ENCODE measurements at regions not wholly inside any gene's neighbourhood (a gene's known extent, or its start where the extent isn't known, plus 50 kb on each side); places are given as distances from the start of the nearest gene placed in this dataset.

DNA sequence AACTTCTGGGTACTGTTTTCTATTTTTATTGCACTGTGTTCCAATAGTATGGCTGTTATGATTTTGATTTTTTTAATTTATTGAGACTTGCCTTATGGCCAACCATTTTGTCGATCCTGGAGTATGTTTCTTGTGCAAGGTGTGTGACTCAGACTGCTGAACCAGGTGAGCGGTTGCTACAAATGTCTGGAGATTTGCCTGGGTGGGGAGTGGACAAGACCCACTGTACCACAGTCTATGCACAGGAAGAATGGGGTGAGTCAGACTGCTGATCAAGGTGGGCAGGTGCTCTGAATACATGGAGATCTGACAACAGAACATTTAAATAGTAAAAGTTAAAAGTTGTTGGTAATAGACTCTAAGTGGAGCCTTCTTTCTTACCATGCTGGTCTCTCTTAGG lies 609.2 kb downstream of the CSNK1G3 start:
- TF ChIP-seq CTCF (conservative IDR thresholded peaks at IDR 0.05; ENCODE audit: low read depth, low read length): no peak
- Histone ChIP-seq H2AFZ (ENCODE audit: low read depth) (no peak overlapping the region), H3K4me3 (IDR thresholded peaks at IDR 0.05; ENCODE audit: insufficient read depth, low read depth, low read length) (no peak overlapping the region)

DNA sequence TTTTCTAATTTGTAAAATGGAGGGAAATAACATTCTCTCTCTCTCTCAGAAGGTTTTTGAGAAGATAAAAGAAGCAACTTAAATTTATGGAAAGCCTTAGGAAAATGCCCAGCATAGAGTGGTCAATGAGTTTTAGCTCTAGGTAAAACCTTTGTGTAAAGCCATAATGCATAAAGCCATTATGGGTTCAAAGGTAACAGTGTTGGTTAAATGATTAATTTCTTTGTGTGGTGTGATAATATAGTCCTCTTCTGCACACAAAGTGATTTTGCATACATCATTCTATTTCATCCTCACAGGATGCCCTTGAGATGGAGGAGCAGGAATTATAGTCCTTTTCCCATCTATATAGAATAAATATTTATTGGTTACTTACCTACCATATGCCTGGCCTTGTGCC lies 602.9 kb downstream of the CSNK1G3 start:
- Histone ChIP-seq H2AFZ (ENCODE audit: low read depth) (no peak overlapping the region), H3K4me1 (ENCODE audit: low read depth, poor library complexity, severe bottlenecking) (no peaks in the 10 kb centered on the region), H3K4me3 (IDR thresholded peaks at IDR 0.05; ENCODE audit: insufficient read depth, low read depth, low read length) (no peak overlapping the region), H4K20me1 (ENCODE audit: insufficient read depth) (no peaks in the 10 kb centered on the region), H3K79me2 (ENCODE audit: insufficient read depth, low read depth) (no peaks in the 10 kb centered on the region), H3K27ac (no peak overlapping the region), H3K36me3 (ENCODE audit: insufficient read depth) (no peaks in the 10 kb centered on the region), H3K27me3 (ENCODE audit: insufficient read depth, low read depth) (no peaks in the 10 kb centered on the region), H3K4me2 (no peak overlapping the region), H3K9ac (no peak overlapping the region)
- TF ChIP-seq CTCF (conservative IDR thresholded peaks at IDR 0.05; ENCODE audit: low read depth, low read length): no peak

More for the DNA sequence above, 609.2 kb downstream of the CSNK1G3 start:
- Histone ChIP-seq H3K79me2 (ENCODE audit: insufficient read depth, low read depth) (no peaks in the 10 kb centered on the region), H3K4me1 (ENCODE audit: low read depth, poor library complexity, severe bottlenecking) (no peaks in the 10 kb centered on the region), H3K9ac (no peak overlapping the region), H3K36me3 (ENCODE audit: insufficient read depth) (no peaks in the 10 kb centered on the region), H3K4me2 (no peak overlapping the region), H3K27ac (no peak overlapping the region), H4K20me1 (ENCODE audit: insufficient read depth) (no peaks in the 10 kb centered on the region), H3K27me3 (ENCODE audit: insufficient read depth, low read depth) (no peaks in the 10 kb centered on the region)

DNA sequence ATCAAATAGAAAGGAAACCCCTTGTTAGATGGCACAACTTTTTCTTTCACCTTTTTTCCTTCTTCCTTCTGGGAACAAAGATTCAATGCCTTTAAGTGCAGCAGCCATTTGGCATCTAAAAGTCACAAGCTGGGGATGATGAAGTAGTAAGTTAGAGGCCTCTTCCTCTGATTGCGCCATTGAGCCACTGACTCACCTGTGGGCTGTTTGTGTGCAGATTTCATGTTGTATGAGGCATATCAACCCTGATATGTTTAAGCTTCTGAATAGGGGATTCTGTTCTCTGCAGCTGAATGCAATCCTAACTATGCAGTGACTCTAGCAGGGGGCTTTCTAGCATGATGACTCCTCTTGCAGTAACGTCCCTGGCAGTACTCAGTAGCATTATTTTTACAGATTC lies 599.9 kb downstream of the CSNK1G3 start:
- Histone ChIP-seq H3K4me3 (IDR thresholded peaks at IDR 0.05; ENCODE audit: insufficient read depth, low read depth, low read length) (no peak overlapping the region), H3K36me3 (ENCODE audit: insufficient read depth) (no peaks in the 10 kb centered on the region), H3K9ac (no peak overlapping the region), H3K4me1 (ENCODE audit: low read depth, poor library complexity, severe bottlenecking) (no peaks in the 10 kb centered on the region), H3K79me2 (ENCODE audit: insufficient read depth, low read depth) (no peaks in the 10 kb centered on the region), H3K27ac (no peak overlapping the region), H2AFZ (ENCODE audit: low read depth) (no peak overlapping the region), H3K27me3 (ENCODE audit: insufficient read depth, low read depth) (no peaks in the 10 kb centered on the region), H4K20me1 (ENCODE audit: insufficient read depth) (no peaks in the 10 kb centered on the region), H3K4me2 (no peak overlapping the region)
- TF ChIP-seq CTCF (conservative IDR thresholded peaks at IDR 0.05; ENCODE audit: low read depth, low read length): no peak

GRCh38 chr5:124110942-124111341 lies 599.0 kb downstream of the CSNK1G3 start:
- Histone ChIP-seq H3K27ac (no peak overlapping the region), H3K36me3 (ENCODE audit: insufficient read depth) (no peaks in the 10 kb centered on the region), H3K4me2 (no peak overlapping the region), H3K79me2 (ENCODE audit: insufficient read depth, low read depth) (no peaks in the 10 kb centered on the region), H2AFZ (ENCODE audit: low read depth) (no peak overlapping the region), H3K4me3 (IDR thresholded peaks at IDR 0.05; ENCODE audit: insufficient read depth, low read depth, low read length) (no peak overlapping the region), H3K4me1 (ENCODE audit: low read depth, poor library complexity, severe bottlenecking) (no peaks in the 10 kb centered on the region), H3K27me3 (ENCODE audit: insufficient read depth, low read depth) (no peaks in the 10 kb centered on the region), H4K20me1 (ENCODE audit: insufficient read depth) (no peaks in the 10 kb centered on the region), H3K9ac (no peak overlapping the region)
- TF ChIP-seq CTCF (conservative IDR thresholded peaks at IDR 0.05; ENCODE audit: low read depth, low read length): no peak

- Histone ChIP-seq H2AFZ (ENCODE audit: low read depth) (no peak overlapping the region), H3K27me3 (ENCODE audit: insufficient read depth, low read depth) (no peaks in the 10 kb centered on the region), H3K4me1 (ENCODE audit: low read depth, poor library complexity, severe bottlenecking) (no peaks in the 10 kb centered on the region), H3K4me2 (no peak overlapping the region), H3K36me3 (ENCODE audit: insufficient read depth) (no peaks in the 10 kb centered on the region), H3K79me2 (ENCODE audit: insufficient read depth, low read depth) (no peaks in the 10 kb centered on the region), H3K27ac (no peak overlapping the region), H4K20me1 (ENCODE audit: insufficient read depth) (no peaks in the 10 kb centered on the region), H3K9ac (no peak overlapping the region), H3K4me3 (IDR thresholded peaks at IDR 0.05; ENCODE audit: insufficient read depth, low read depth, low read length) (no peak overlapping the region)
- TF ChIP-seq CTCF (conservative IDR thresholded peaks at IDR 0.05; ENCODE audit: low read depth, low read length): no peak
These were observed 593.3 kb downstream of the CSNK1G3 start for GRCh38 chr5:124105326-124105725.
